Left ventricle myocardium superior (tissue), 1 donor: ENCODE measurements at regions not wholly inside any gene's neighbourhood (a gene's known extent, or its start where the extent isn't known, plus 50 kb on each side); places are given as distances from the start of the nearest gene placed in this dataset.
A peak's percentile ranks its signal among the peaks of the same experiment; 100 is the strongest.
"Not testable (repeated sequence)": the region's sequence is repeated elsewhere in the genome, so short reads cannot be mapped to it uniquely, and the experiment has no call there.

Source experiments
- ATAC-seq: fragments of 200-7000 bp; cut with Tn5 transposase; one replicate; pipeline ENCODE4 v1.9.1; 2020; ENCODE audit warnings: mild to moderate bottlenecking, moderate library complexity
- DNase-seq: peaks from one replicate; pipeline ENCODE4 v3.0.0-alpha.2; 2020
- intact Hi-C: fragments of 100-400 bp; cut with micrococcal nuclease; formaldehyde crosslinking; loops from one replicate; pipeline ENCODE4 v1.11.0; 2022
- donor health status: DM: no; HTN: yes; CAD: no; lungs with severe emphysema.

GRCh38 chr2:198309673-198310280, 505.4 kb downstream of the PLCL1 start:
- DNase-seq (no peak), ATAC-seq (no peak)
- intact Hi-C loops: loop anchor here (10.0 kb wide), 1 partner anchor 1435 kb away; no protein-coding TSS in a partner anchor

GRCh38 chr2:198309081-198309480, 504.7 kb downstream of the PLCL1 start:
- no peak for ATAC-seq
- DNase-seq: no peak
- intact Hi-C loops: no loop called here

GRCh38 chr2:198308368-198308767, 504.0 kb downstream of the PLCL1 start:
- intact Hi-C loops: no loop called here
- ATAC-seq: no peak
- no peak for DNase-seq

GRCh38 chr2:198307093-198307492, 502.7 kb downstream of the PLCL1 start:
- intact Hi-C loops: no loop called here
- no peak for ATAC-seq
- DNase-seq: no peak

- ATAC-seq: no peak
- intact Hi-C loops: no loop called here
- DNase-seq: no peak
These were observed 500.5 kb downstream of the PLCL1 start for GRCh38 chr2:198304859-198305258.

- intact Hi-C loops: loop anchor here (5.0 kb wide), 2 partner anchors 495 to 575 kb away; partner anchors contain the start of gene PLCL1
- ATAC-seq: no peak
- DNase-seq: no peak
These were observed 493.0 kb downstream of the PLCL1 start for GRCh38 chr2:198297350-198297749.

- intact Hi-C loops: loop anchor here (5.0 kb wide), 2 partner anchors 494 to 574 kb away; partner anchors contain the start of gene PLCL1
- peak; percentile 79 for ATAC-seq
- DNase-seq: no peak
These were observed 492.4 kb downstream of the PLCL1 start for GRCh38 chr2:198296665-198297308.

GRCh38 chr2:198293281-198293680, 488.9 kb downstream of the PLCL1 start:
- ATAC-seq (no peak), DNase-seq (no peak)
- intact Hi-C loops: no loop called here

GRCh38 chr2:198289811-198290210, 485.4 kb downstream of the PLCL1 start:
- intact Hi-C loops: no loop called here
- no peak for DNase-seq
- ATAC-seq: no peak

GRCh38 chr2:198287706-198288105, 483.3 kb downstream of the PLCL1 start:
- ATAC-seq: no peak
- intact Hi-C loops: no loop called here
- DNase-seq: no peak

- intact Hi-C loops: no loop called here
- no peak for DNase-seq
- no peak for ATAC-seq
These were observed 480.8 kb downstream of the PLCL1 start for GRCh38 chr2:198285216-198285615.

GRCh38 chr2:198283146-198283545, 478.8 kb downstream of the PLCL1 start:
- no peak for ATAC-seq
- no peak for DNase-seq
- intact Hi-C loops: no loop called here

- no peak for ATAC-seq
- DNase-seq: no peak
- intact Hi-C loops: no loop called here
These were observed 477.7 kb downstream of the PLCL1 start for GRCh38 chr2:198282061-198282460.

GRCh38 chr2:198280145-198280544, 475.8 kb downstream of the PLCL1 start:
- DNase-seq: no peak
- ATAC-seq: no peak

GRCh38 chr2:198279026-198279425, 474.6 kb downstream of the PLCL1 start:
- ATAC-seq (no peak), DNase-seq (no peak)
- intact Hi-C loops: no loop called here

More at GRCh38 chr2:198280145-198280544, 475.8 kb downstream of the PLCL1 start:
- intact Hi-C loops: no loop called here

GRCh38 chr2:198277181-198277580, 472.8 kb downstream of the PLCL1 start:
- DNase-seq: no peak
- no peak for ATAC-seq
- intact Hi-C loops: no loop called here

- ATAC-seq (no peak), DNase-seq (no peak)
- intact Hi-C loops: no loop called here
These were observed 469.3 kb downstream of the PLCL1 start for GRCh38 chr2:198273660-198274059.

GRCh38 chr2:198270157-198270556, 465.8 kb downstream of the PLCL1 start:
- ATAC-seq, DNase-seq, intact Hi-C loops: not testable (repeated sequence)

- no peak for DNase-seq
- intact Hi-C loops: no loop called here
- no peak for ATAC-seq
These were observed 464.1 kb downstream of the PLCL1 start for GRCh38 chr2:198268519-198268918.

GRCh38 chr2:198259496-198259895, 455.1 kb downstream of the PLCL1 start:
- ATAC-seq (no peak), DNase-seq (no peak)
- intact Hi-C loops: no loop called here

GRCh38 chr2:198254536-198255090, 450.2 kb downstream of the PLCL1 start:
- intact Hi-C loops: no loop called here
- no peak for ATAC-seq
- DNase-seq: no peak
